Stomach (tissue), 8 donors: ENCODE measurements at regions not wholly inside any gene's neighbourhood (a gene's known extent, or its start where the extent isn't known, plus 50 kb on each side); places are given as distances from the start of the nearest gene placed in this dataset.

Experiments
- DNase-seq, 2 donors: peaks; one replicate each; pipeline versions ENCODE4 v3.0.0 to v3.0.0-alpha.2; 2013 to 2019
- H3K27ac ChIP-seq, 5 donors: fragments of 200-600 bp in 4 of 5; sonication (generic) in 4 of 5; one replicate each; pipeline ENCODE4 v1.5.1; 2013 to 2019; ENCODE audit warnings: mild to moderate bottlenecking in 1 of 5, moderate library complexity in 1 of 5
- H3K27me3 ChIP-seq, 3 donors: fragments of 200-600 bp; sonication (generic); one replicate each; pipeline ENCODE4 v1.5.1; 2017 to 2019; ENCODE audit warnings: mixed run types in 1 of 3
- H3K36me3 ChIP-seq, 4 donors: fragments of 200-600 bp; sonication (generic); 1 replicate in 3 of 4; 2 replicates in 1 of 4; pipeline ENCODE4 v1.5.1; 2016 to 2019
- H3K4me1 ChIP-seq, 4 donors: fragments of 200-600 bp; sonication (generic); one replicate each; pipeline ENCODE4 v1.5.1; 2016 to 2019
- H3K4me3 ChIP-seq, 4 donors: fragments of 200-600 bp; sonication (generic) in 3 of 4; one replicate each; pipeline ENCODE4 v1.5.1; 2016 to 2019; ENCODE audit warnings: mild to moderate bottlenecking in 1 of 4
- H3K9me3 ChIP-seq, 4 donors: fragments of 200-600 bp; sonication (generic); one replicate each; pipeline ENCODE4 v1.5.1; 2016 to 2019
- EP300 ChIP-seq: sonication (generic); formaldehyde crosslinking; IDR thresholded peaks from one replicate; pipeline ENCODE4 v1.6.1; 2017; ENCODE audit warnings: antibody characterized with exemption
- POLR2A ChIP-seq, 4 donors: fragments of 450-650 bp; IDR thresholded peaks; one replicate each; pipeline ENCODE4 v1.6.1; 2016; ENCODE audit warnings: antibody characterized with exemption in 4 of 4, control low read depth in 2 of 4, mild to moderate bottlenecking in 1 of 4, moderate library complexity in 1 of 4
- POLR2AphosphoS5 ChIP-seq, 3 donors: sonication (generic); formaldehyde crosslinking; IDR thresholded peaks; one replicate each; pipeline ENCODE4 v1.6.1; 2016; ENCODE audit warnings: antibody characterized with exemption in 3 of 3
- WGBS, 5 donors: extraction: QIAGEN DNeasy Blood & Tissue Kit in 3 of 5; methylation state at CpG; one replicate each; pipeline versions ENCODE4 v1.1.5 to v1.1.7; 2013 to 2018; 5-methylcytosine and 5-hydroxymethylcytosine counted together
- intact Hi-C: fragments of 100-400 bp; cut with DNase I; formaldehyde crosslinking; loops from one replicate; pipeline ENCODE4 v1.15.1; 2023; ENCODE audit warnings: low total_unique reads
- TF ChIP-seq, protein P1 (sequence below), 7 experiments: fragments of 450-650 bp in 4 of 7; fragments of 200-600 bp in 3 of 7; sonication (generic) in 3 of 7; IDR thresholded peaks; one replicate each; pipeline ENCODE4 v1.5.1; 2016 to 2019; ENCODE audit warnings: antibody characterized with exemption in 7 of 7, control low read depth in 2 of 7, mild to moderate bottlenecking in 1 of 7
- donor health status: healthy with polysubstance abuse.
- donor health status: Bipolar disorder and iron deficiency.
- donor health status: healthy.

DNA sequence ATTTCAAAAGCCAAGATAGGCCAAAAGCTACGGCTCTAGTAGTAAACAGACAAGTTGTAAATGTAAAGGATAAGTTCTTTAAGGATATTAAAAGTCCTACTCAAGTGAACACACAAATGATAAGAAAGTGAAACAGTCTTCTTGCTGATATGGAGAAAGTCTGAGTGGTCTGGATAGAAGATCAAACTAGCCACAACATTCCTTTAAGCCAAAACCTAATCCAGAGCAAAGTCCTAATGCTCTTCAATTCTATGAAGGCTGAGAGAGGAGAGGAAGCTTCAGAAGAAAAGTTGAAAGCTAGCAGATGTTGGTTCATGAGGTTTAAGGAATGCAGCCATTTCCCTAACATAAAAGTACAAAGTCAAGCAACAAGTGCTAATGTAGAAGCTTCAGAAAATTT is 111.7 kb upstream of the ZEB2 start:
- WGBS, 5 donors: 39 to 71% (median 53%) methylated on average over 1 of the region's 1 CpG
- H3K4me1 ChIP-seq: no peaks in the 10 kb centered on the region
- H3K36me3 ChIP-seq: no peaks in the 10 kb centered on the region
- peaks cover 0 to 14% (median 4%) of the 10 kb centered on the region in 4 donors for H3K9me3 ChIP-seq
- TF ChIP-seq POLR2AphosphoS5 (IDR thresholded peaks at IDR 0.05) (no peak), EP300 (no peak), POLR2A (IDR thresholded peaks at IDR 0.05) (no peak)
- TF ChIP-seq, protein P1, sequence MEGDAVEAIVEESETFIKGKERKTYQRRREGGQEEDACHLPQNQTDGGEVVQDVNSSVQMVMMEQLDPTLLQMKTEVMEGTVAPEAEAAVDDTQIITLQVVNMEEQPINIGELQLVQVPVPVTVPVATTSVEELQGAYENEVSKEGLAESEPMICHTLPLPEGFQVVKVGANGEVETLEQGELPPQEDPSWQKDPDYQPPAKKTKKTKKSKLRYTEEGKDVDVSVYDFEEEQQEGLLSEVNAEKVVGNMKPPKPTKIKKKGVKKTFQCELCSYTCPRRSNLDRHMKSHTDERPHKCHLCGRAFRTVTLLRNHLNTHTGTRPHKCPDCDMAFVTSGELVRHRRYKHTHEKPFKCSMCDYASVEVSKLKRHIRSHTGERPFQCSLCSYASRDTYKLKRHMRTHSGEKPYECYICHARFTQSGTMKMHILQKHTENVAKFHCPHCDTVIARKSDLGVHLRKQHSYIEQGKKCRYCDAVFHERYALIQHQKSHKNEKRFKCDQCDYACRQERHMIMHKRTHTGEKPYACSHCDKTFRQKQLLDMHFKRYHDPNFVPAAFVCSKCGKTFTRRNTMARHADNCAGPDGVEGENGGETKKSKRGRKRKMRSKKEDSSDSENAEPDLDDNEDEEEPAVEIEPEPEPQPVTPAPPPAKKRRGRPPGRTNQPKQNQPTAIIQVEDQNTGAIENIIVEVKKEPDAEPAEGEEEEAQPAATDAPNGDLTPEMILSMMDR (IDR thresholded peaks at IDR 0.05): no peak
- no peaks in the 10 kb centered on the region for H3K27me3 ChIP-seq
- no peak for DNase-seq
- intact Hi-C loops: no loop called here
- H3K4me3 ChIP-seq: no peak overlapping the region
- H3K27ac ChIP-seq: no peak overlapping the region

- Histone ChIP-seq H3K4me1 (no peaks in the 10 kb centered on the region), H3K9me3 (peaks cover 0 to 9% (median 1%) of the 10 kb centered on the region in 4 donors), H3K4me3 (no peak overlapping the region), H3K27me3 (no peaks in the 10 kb centered on the region), H3K27ac (no peak overlapping the region), H3K36me3 (no peaks in the 10 kb centered on the region)
- 65 to 82% (median 67%) methylated on average over 2 of the region's 2 CpGs for WGBS, 5 donors
- intact Hi-C loops: no loop called here
- no peak for TF ChIP-seq POLR2AphosphoS5 (IDR thresholded peaks at IDR 0.05)
- no peak for DNase-seq
These were observed 110.7 kb upstream of the ZEB2 start for GRCh38 chr2:144630459-144631215.

DNA sequence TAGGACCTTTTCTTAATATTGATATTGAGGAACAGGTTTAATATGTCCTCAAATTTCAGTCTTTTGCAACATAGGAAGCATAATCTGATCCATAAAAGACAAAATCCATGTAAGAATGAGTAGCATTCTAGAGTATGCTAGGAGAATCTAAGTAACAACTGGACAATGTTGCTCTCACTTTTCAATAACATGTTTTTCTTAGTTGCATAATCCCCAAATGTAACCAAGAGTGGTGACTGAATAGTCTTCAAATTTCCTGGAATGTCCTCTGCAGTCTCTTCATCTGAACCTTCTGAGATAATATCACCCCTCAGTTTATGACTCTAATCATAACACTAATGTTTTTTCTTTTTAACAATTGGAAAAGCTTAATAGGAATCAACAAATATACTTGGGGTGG is 110.0 kb upstream of the ZEB2 start:
- Histone ChIP-seq H3K9me3 (peaks cover 0 to 2% (median 0%) of the 10 kb centered on the region in 4 donors), H3K27ac (no peak overlapping the region), H3K4me1 (no peaks in the 10 kb centered on the region), H3K27me3 (no peaks in the 10 kb centered on the region), H3K36me3 (no peaks in the 10 kb centered on the region), H3K4me3 (no peak overlapping the region)
- DNase-seq: no peak
- TF ChIP-seq EP300 (no peak), POLR2AphosphoS5 (IDR thresholded peaks at IDR 0.05) (no peak), POLR2A (IDR thresholded peaks at IDR 0.05) (no peak)
- TF ChIP-seq, protein P1 (IDR thresholded peaks at IDR 0.05): no peak
- intact Hi-C loops: no loop called here

DNA sequence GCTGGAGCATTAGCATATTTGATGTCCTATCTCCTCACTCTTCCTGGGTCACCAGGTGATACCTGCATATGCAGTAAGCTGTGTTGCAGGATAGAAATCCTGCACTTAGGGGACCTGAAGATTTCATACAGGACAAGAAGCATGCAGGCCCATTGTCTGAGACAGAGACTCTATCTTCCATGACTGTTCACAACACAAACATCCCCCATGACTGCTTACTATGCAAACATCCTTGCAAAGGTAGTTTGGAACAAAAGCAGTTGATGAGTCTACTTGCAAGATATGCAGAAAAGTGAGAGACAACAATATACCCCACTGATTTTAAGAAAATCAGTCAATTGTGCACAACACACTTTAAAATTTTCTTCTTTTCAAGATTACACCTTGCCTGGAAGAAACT is 108.6 kb upstream of the ZEB2 start:
- DNase-seq: no peak
- Histone ChIP-seq H3K36me3 (no peaks in the 10 kb centered on the region), H3K9me3 (no peaks in the 10 kb centered on the region), H3K27me3 (no peaks in the 10 kb centered on the region), H3K27ac (no peak overlapping the region), H3K4me3 (no peak overlapping the region), H3K4me1 (no peaks in the 10 kb centered on the region)
- intact Hi-C loops: no loop called here
- no peak for TF ChIP-seq POLR2A (IDR thresholded peaks at IDR 0.05)
- no peak for TF ChIP-seq POLR2AphosphoS5 (IDR thresholded peaks at IDR 0.05)
- TF ChIP-seq, protein P1 (IDR thresholded peaks at IDR 0.05): no peak
- no peak for TF ChIP-seq EP300

DNA sequence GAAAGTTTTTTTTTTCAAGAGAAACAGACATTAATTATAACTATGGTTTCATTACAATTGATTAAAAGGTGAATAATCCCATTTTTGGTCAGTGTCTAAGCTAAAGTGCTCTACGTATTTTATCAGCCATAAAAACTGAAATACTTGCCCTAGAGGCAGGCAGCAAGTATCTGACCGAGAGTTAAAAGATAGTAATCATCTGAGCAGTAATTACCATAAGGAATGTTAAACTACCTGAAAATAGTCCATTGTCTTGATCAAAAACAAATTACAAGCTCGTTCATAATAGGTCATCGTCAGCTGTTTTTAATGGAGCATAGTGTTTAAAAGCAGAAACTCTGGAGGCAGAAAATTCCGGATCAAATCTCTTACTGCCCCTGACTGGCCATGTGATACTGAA is 105.7 kb upstream of the ZEB2 start:
- H3K9me3 ChIP-seq: peaks cover 0 to 7% (median 2%) of the 10 kb centered on the region in 4 donors
- DNase-seq: no peak
- H3K4me3 ChIP-seq: no peak overlapping the region
- intact Hi-C loops: no loop called here
- 74 to 86% (median 79%) methylated on average over 5 of the region's 5 CpGs for WGBS, 5 donors
- H3K27me3 ChIP-seq: no peaks in the 10 kb centered on the region
- TF ChIP-seq POLR2A (IDR thresholded peaks at IDR 0.05) (no peak), EP300 (no peak), POLR2AphosphoS5 (IDR thresholded peaks at IDR 0.05) (no peak)
- TF ChIP-seq, protein P1 (IDR thresholded peaks at IDR 0.05): no peak
- no peaks in the 10 kb centered on the region for H3K4me1 ChIP-seq
- no peak overlapping the region for H3K27ac ChIP-seq
- H3K36me3 ChIP-seq: no peaks in the 10 kb centered on the region
